SK-N-SH (cell line): ENCODE measurements at regions not wholly inside any gene's neighbourhood (a gene's known extent, or its start where the extent isn't known, plus 50 kb on each side); places are given as distances from the start of the nearest gene placed in this dataset.

Source experiments
- EP300 ChIP-seq, 2 experiments: IDR thresholded peaks; 2 replicates each; pipeline versions ENCODE4 v1.4.0 to v1.6.1; 2012; ENCODE audit warnings: borderline replicate concordance in 1 of 2, low read depth in 1 of 2, low read length in 1 of 2
- REST ChIP-seq: IDR thresholded peaks from 2 replicates; pipeline ENCODE4 v1.6.1; 2012; ENCODE audit warnings: mild to moderate bottlenecking, low read depth, low read length, moderate library complexity
- RFX5 ChIP-seq: IDR thresholded peaks from 2 replicates; pipeline ENCODE4 v1.6.1; 2012; ENCODE audit warnings: mild to moderate bottlenecking, improper control_type of control experiment, low read length
- SIN3A ChIP-seq: IDR thresholded peaks from 2 replicates; pipeline ENCODE4 v1.6.1; 2012; ENCODE audit warnings: low read depth, mild to moderate bottlenecking, low read length, moderate library complexity, borderline replicate concordance
- TAF1 ChIP-seq: IDR thresholded peaks from 2 replicates; pipeline ENCODE4 v1.6.1; 2012; ENCODE audit warnings: low read depth, mild to moderate bottlenecking, low read length, moderate library complexity, borderline replicate concordance
- TEAD4 ChIP-seq: IDR thresholded peaks from 2 replicates; pipeline ENCODE4 v1.4.0; 2012; ENCODE audit warnings: mild to moderate bottlenecking, borderline replicate concordance; ENCODE audit not compliant: insufficient read depth
- USF1 ChIP-seq: IDR thresholded peaks from 2 replicates; pipeline ENCODE4 v1.4.0; 2012; ENCODE audit warnings: low read depth, borderline replicate concordance
- YY1 ChIP-seq: IDR thresholded peaks from 2 replicates; pipeline ENCODE4 v1.4.0; 2012; ENCODE audit warnings: low read depth, mild to moderate bottlenecking
- TF ChIP-seq, protein P1 (sequence below): fragments of 200-600 bp; sonication (generic); IDR thresholded peaks from 2 replicates; pipeline ENCODE4 v1.6.1; 2017; ENCODE audit warnings: antibody characterized with exemption, mild to moderate bottlenecking, moderate library complexity

DNA sequence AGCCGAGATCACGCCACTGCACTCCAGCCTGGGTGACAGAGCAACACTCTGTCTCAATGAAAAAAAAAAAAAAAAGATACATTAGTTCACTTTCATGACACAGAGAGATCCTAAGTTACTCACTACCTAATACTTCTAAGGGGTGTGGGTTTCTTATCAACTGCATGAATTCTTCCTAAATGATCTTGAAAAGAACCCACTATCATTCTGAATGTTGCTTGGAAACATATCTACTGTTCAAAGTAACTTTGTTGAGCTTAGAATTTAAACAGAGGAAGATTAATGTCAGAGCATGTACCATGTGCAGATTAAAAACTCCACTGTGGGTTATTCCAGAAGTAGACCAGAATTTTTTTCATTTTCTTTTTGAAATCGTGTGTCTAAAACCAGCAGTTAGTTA lies 241.5 kb downstream of the LTN1 start:
- TF ChIP-seq TEAD4, result no peak
- TF ChIP-seq, protein P1, sequence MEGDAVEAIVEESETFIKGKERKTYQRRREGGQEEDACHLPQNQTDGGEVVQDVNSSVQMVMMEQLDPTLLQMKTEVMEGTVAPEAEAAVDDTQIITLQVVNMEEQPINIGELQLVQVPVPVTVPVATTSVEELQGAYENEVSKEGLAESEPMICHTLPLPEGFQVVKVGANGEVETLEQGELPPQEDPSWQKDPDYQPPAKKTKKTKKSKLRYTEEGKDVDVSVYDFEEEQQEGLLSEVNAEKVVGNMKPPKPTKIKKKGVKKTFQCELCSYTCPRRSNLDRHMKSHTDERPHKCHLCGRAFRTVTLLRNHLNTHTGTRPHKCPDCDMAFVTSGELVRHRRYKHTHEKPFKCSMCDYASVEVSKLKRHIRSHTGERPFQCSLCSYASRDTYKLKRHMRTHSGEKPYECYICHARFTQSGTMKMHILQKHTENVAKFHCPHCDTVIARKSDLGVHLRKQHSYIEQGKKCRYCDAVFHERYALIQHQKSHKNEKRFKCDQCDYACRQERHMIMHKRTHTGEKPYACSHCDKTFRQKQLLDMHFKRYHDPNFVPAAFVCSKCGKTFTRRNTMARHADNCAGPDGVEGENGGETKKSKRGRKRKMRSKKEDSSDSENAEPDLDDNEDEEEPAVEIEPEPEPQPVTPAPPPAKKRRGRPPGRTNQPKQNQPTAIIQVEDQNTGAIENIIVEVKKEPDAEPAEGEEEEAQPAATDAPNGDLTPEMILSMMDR, result no peak
- TF ChIP-seq EP300 (IDR thresholded peaks at IDR 0.05; ENCODE audit: borderline replicate concordance in 1 of 2, low read depth in 1 of 2, low read length in 1 of 2), result no peak
- no peak for TF ChIP-seq USF1
- TF ChIP-seq YY1, result no peak
- no peak for TF ChIP-seq TAF1
- TF ChIP-seq REST, result no peak
- no peak for TF ChIP-seq SIN3A
- TF ChIP-seq RFX5, result no peak
